Fibroblast of mammary gland (primary cell): ENCODE measurements at regions not wholly inside any gene's neighbourhood (a gene's known extent, or its start where the extent isn't known, plus 50 kb on each side); places are given as distances from the start of the nearest gene placed in this dataset.

Experiments used
- DNase-seq: peaks from one replicate; pipeline ENCODE4 v3.0.0-alpha.2; 2010; ENCODE audit warnings: low read depth
- H3K4me3 ChIP-seq: 2 replicates; pipeline ENCODE4 v1.5.1; 2011; ENCODE audit warnings: low read depth, mild to moderate bottlenecking, low read length, moderate library complexity; ENCODE audit not compliant: control insufficient read depth
- CTCF ChIP-seq: conservative IDR thresholded peaks from 2 replicates; pipeline ENCODE4 v1.5.1; 2011; ENCODE audit warnings: low read depth, low read length, inconsistent platforms; ENCODE audit not compliant: control insufficient read depth, insufficient read depth

DNA sequence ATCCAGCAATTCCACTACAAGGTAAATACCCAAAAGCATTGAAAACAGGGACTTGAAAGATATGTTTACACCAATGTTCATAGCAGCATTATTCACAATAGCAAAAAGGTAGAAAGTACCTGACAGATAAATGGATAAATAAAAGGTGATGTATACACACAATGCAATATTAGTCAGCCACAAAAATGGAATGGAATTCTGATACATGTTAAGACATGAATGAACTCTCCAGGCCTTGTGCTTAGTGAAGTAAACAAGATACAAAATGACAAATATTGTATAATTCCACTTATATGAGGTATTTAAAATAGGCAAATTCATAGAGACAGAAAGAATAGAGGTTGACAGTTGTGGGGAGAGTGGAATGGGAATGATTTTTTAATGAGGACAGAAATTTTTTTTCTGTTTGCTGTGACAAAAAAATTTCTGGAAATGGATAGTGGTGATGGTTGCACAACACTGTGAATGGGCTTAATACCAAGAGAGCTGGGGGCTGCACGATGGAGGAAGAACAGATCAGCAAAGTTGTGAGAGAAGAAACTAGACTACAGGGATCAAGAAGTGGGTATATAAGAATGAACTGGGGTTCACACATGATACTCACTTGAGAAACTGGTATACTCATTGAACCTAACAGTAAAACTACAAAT lies 137.2 kb downstream of the MZT1 start:
- no peak for DNase-seq
- no peak for TF ChIP-seq CTCF
- no peak overlapping the region for H3K4me3 ChIP-seq

GRCh38 chr13:72586518-72586917 lies 140.9 kb downstream of the MZT1 start:
- no peak for TF ChIP-seq CTCF
- no peak overlapping the region for H3K4me3 ChIP-seq
- DNase-seq: no peak

- no peak overlapping the region for H3K4me3 ChIP-seq
- DNase-seq: no peak
- no peak for TF ChIP-seq CTCF
Measured at GRCh38 chr13:72585254-72585653, 142.2 kb downstream of the MZT1 start.

- TF ChIP-seq CTCF: no peak
- no peak overlapping the region for H3K4me3 ChIP-seq
- DNase-seq: no peak
Measured at GRCh38 chr13:72571191-72571590, 156.2 kb downstream of the MZT1 start.

DNA sequence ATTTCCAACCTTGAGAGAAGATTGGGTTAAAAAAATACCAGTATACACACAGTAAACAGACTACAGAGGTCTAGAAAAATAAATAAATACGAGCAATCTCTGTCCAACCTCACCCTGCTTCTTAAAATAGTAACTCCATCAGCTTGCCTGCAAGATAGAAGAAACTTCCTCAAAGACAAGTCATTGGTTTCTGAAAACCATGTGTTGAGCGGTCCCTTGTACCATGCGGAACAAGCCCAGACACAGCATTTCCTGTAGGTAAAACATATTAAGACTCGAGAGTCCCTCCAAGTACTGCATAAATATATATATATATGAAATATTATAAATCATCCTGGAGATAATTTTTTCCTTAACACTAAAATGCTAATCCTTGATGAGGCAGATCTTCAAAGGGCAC lies 157.4 kb downstream of the MZT1 start:
- no peak for TF ChIP-seq CTCF
- no peak for DNase-seq
- no peak overlapping the region for H3K4me3 ChIP-seq

DNA sequence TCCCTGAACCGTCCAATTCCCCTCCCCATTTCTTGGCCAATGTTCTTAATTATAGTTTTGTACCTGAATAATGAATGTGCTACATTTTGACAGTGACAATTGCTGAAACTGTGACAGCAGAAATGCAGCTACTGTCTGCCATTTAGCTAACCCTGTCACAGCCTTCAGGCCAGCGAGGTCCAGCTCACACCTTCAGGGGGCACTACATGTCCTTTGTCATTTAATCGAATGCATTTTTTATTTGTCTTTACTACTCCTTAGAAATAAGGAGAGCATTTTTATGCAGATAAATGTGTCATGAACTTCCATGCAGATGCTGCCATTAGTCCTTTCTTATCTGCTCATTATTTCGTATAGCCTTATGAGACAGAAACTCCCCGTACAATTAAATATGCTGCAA lies 159.9 kb downstream of the MZT1 start:
- no peak for TF ChIP-seq CTCF
- no peak for DNase-seq
- H3K4me3 ChIP-seq: no peak overlapping the region

DNA sequence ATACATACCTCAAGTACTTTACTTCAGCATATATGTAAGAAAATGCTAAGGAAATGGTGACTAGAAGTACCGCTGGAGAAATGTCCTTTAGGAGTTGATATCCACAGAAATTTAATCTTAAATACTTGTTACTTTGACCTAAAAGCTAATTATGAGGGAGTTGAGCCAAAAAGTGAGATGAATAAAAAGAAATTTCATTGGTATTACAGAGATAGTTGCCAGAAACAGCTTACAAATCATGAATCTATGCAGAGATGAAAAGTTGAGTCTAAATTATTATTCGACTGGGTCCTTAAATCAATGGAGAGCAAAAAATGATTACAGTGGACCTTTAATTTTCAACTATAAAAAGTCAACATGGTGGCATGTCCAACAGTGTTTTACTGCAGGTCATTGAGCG lies 160.9 kb downstream of the MZT1 start:
- DNase-seq: no peak
- no peak for TF ChIP-seq CTCF
- H3K4me3 ChIP-seq: no peak overlapping the region
